NCI-H2227 treated with DMSO at 0.1 percent for 48 hours (cell line): ENCODE measurements at regions not wholly inside any gene's neighbourhood (a gene's known extent, or its start where the extent isn't known, plus 50 kb on each side); places are given as distances from the start of the nearest gene placed in this dataset.
"Not testable (repeated sequence)": the region's sequence is repeated elsewhere in the genome, so short reads cannot be mapped to it uniquely, and the experiment has no call there.

Experiments used
- DNase-seq: peaks from one replicate; lab custom pipeline; 2025; lab: John Stamatoyannopoulos, UW

- not testable (repeated sequence) for DNase-seq
These were observed 757.1 kb upstream of the TPTE start for GRCh38 chr21:9764294-9764693.

GRCh38 chr21:9765538-9765937, 755.8 kb upstream of the TPTE start:
- not testable (repeated sequence) for DNase-seq

GRCh38 chr21:9766890-9767591, 754.3 kb upstream of the TPTE start:
- DNase-seq, result not testable (repeated sequence)

GRCh38 chr21:9767592-9768375, 753.6 kb upstream of the TPTE start:
- peak; percentile 33 for DNase-seq

GRCh38 chr21:9768376-9769130, 752.8 kb upstream of the TPTE start:
- not testable (repeated sequence) for DNase-seq

GRCh38 chr21:9769131-9769498, 752.3 kb upstream of the TPTE start:
- DNase-seq, result not testable (repeated sequence)

GRCh38 chr21:9769718-9770690, 751.4 kb upstream of the TPTE start:
- not testable (repeated sequence) for DNase-seq

- DNase-seq, result not testable (repeated sequence)
These were observed 749.7 kb upstream of the TPTE start for GRCh38 chr21:9771466-9772347.

- no peak for DNase-seq
These were observed 749.1 kb upstream of the TPTE start for GRCh38 chr21:9772348-9772672.

- not testable (repeated sequence) for DNase-seq
These were observed 748.4 kb upstream of the TPTE start for GRCh38 chr21:9772877-9773420.

- DNase-seq, result no peak
These were observed 747.0 kb upstream of the TPTE start for GRCh38 chr21:9774347-9774746.

GRCh38 chr21:9774901-9775593, 746.3 kb upstream of the TPTE start:
- DNase-seq, result not testable (repeated sequence)

GRCh38 chr21:9775877-9776276, 745.5 kb upstream of the TPTE start:
- not testable (repeated sequence) for DNase-seq

GRCh38 chr21:9776286-9777020, 744.9 kb upstream of the TPTE start:
- DNase-seq, result not testable (repeated sequence)

GRCh38 chr21:9778541-9778940, 742.8 kb upstream of the TPTE start:
- not testable (repeated sequence) for DNase-seq

- no peak for DNase-seq
These were observed 740.9 kb upstream of the TPTE start for GRCh38 chr21:9780441-9780937.

GRCh38 chr21:9783587-9783986, 737.8 kb upstream of the TPTE start:
- DNase-seq, result not testable (repeated sequence)

GRCh38 chr21:9784201-9784600, 737.2 kb upstream of the TPTE start:
- DNase-seq, result not testable (repeated sequence)

- DNase-seq, result not testable (repeated sequence)
These were observed 735.3 kb upstream of the TPTE start for GRCh38 chr21:9786092-9786491.
